Glutamatergic neuron (in vitro differentiated cells): ENCODE measurements at regions not wholly inside any gene's neighbourhood (a gene's known extent, or its start where the extent isn't known, plus 50 kb on each side); places are given as distances from the start of the nearest gene placed in this dataset.

Source experiments
- DNase-seq: peaks from one replicate; pipeline ENCODE4 v3.0.0; 2022
- H3K27ac Mint-ChIP-seq: one replicate; pipeline ENCODE4 v1.8.0; 2020; ENCODE audit warnings: mild to moderate bottlenecking, mixed read lengths, inconsistent platforms; ENCODE audit not compliant: unreplicated experiment
- H3K27me3 Mint-ChIP-seq: one replicate; pipeline ENCODE4 v1.8.0; 2020; ENCODE audit warnings: mild to moderate bottlenecking, moderate library complexity, mixed read lengths, inconsistent platforms; ENCODE audit not compliant: unreplicated experiment
- H3K36me3 Mint-ChIP-seq: one replicate; pipeline ENCODE4 v1.8.0; 2020; ENCODE audit warnings: mild to moderate bottlenecking, mixed read lengths, inconsistent platforms; ENCODE audit not compliant: unreplicated experiment
- H3K4me1 Mint-ChIP-seq: one replicate; pipeline ENCODE4 v1.8.0; 2020; ENCODE audit warnings: mild to moderate bottlenecking, low read depth, mixed read lengths, inconsistent platforms; ENCODE audit not compliant: unreplicated experiment
- H3K4me3 Mint-ChIP-seq: one replicate; pipeline ENCODE4 v1.8.0; 2020; ENCODE audit warnings: mild to moderate bottlenecking, mixed read lengths, inconsistent platforms; ENCODE audit not compliant: unreplicated experiment
- H3K9me3 Mint-ChIP-seq: one replicate; pipeline ENCODE4 v1.8.0; 2020; ENCODE audit warnings: mild to moderate bottlenecking, moderate library complexity, mixed read lengths, inconsistent platforms; ENCODE audit not compliant: unreplicated experiment
- CTCF ChIP-seq: fragments of 200-600 bp; sonication (generic); IDR thresholded peaks from one replicate; pipeline ENCODE4 v1.5.0; 2021; ENCODE audit not compliant: partially characterized antibody, unreplicated experiment

GRCh38 chr1:17915511-17916197 is 160.5 kb downstream of the ACTL8 start:
- Mint-ChIP-seq H3K9me3 (peaks cover 2% of the 10 kb centered on the region), H3K27ac (no peak overlapping the region), H3K36me3 (no peaks in the 10 kb centered on the region), H3K27me3 (peaks cover 17% of the 10 kb centered on the region), H3K4me1 (no peaks in the 10 kb centered on the region), H3K4me3 (no peak overlapping the region)
- no peak for DNase-seq
- no peak for TF ChIP-seq CTCF

DNA sequence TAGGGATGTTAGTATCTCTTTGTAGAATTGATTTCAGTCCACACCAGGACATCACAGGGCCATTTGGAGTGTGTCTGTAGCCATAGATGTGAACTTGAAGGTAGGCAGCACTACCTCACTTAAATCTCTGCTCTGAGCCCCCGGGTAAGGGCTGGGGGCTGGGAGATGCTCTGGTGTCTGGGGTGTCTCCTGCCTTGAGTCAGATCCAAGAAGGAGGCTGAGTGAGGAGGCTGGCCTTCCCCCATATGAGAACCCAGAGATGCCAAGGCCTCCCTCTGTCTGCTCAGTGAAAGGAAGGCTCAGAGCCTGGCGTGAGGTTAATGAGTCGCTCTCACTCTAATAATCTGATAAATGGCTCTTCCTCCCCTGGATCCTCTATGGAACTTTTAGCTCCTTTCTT is 161.6 kb downstream of the ACTL8 start:
- H3K4me3 Mint-ChIP-seq = no peak overlapping the region
- no peak for TF ChIP-seq CTCF
- DNase-seq = no peak
- H3K27ac Mint-ChIP-seq = no peak overlapping the region
- H3K27me3 Mint-ChIP-seq = peaks cover 17% of the 10 kb centered on the region
- H3K36me3 Mint-ChIP-seq = no peaks in the 10 kb centered on the region
- H3K9me3 Mint-ChIP-seq = peaks cover 2% of the 10 kb centered on the region
- H3K4me1 Mint-ChIP-seq = no peaks in the 10 kb centered on the region

- no peaks in the 10 kb centered on the region for H3K36me3 Mint-ChIP-seq
- H3K9me3 Mint-ChIP-seq = peaks cover 2% of the 10 kb centered on the region
- no peak overlapping the region for H3K4me3 Mint-ChIP-seq
- no peaks in the 10 kb centered on the region for H3K4me1 Mint-ChIP-seq
- no peak for TF ChIP-seq CTCF
- H3K27ac Mint-ChIP-seq = no peak overlapping the region
- H3K27me3 Mint-ChIP-seq = peaks cover 15% of the 10 kb centered on the region
- no peak for DNase-seq
Observed at GRCh38 chr1:17919525-17920439, 164.6 kb downstream of the ACTL8 start.

GRCh38 chr1:17920881-17921640 is 165.9 kb downstream of the ACTL8 start:
- DNase-seq = no peak
- peaks cover 14% of the 10 kb centered on the region for H3K27me3 Mint-ChIP-seq
- H3K4me3 Mint-ChIP-seq = no peak overlapping the region
- H3K9me3 Mint-ChIP-seq = peaks cover 2% of the 10 kb centered on the region
- no peak for TF ChIP-seq CTCF
- H3K36me3 Mint-ChIP-seq = no peaks in the 10 kb centered on the region
- no peak overlapping the region for H3K27ac Mint-ChIP-seq
- H3K4me1 Mint-ChIP-seq = no peaks in the 10 kb centered on the region
